ENCODE measurements at regions not wholly inside any gene's neighbourhood (a gene's known extent, or its start where the extent isn't known, plus 50 kb on each side); places are given as distances from the start of the nearest gene placed in this dataset.

- TF ChIP-seq, protein P1, sequence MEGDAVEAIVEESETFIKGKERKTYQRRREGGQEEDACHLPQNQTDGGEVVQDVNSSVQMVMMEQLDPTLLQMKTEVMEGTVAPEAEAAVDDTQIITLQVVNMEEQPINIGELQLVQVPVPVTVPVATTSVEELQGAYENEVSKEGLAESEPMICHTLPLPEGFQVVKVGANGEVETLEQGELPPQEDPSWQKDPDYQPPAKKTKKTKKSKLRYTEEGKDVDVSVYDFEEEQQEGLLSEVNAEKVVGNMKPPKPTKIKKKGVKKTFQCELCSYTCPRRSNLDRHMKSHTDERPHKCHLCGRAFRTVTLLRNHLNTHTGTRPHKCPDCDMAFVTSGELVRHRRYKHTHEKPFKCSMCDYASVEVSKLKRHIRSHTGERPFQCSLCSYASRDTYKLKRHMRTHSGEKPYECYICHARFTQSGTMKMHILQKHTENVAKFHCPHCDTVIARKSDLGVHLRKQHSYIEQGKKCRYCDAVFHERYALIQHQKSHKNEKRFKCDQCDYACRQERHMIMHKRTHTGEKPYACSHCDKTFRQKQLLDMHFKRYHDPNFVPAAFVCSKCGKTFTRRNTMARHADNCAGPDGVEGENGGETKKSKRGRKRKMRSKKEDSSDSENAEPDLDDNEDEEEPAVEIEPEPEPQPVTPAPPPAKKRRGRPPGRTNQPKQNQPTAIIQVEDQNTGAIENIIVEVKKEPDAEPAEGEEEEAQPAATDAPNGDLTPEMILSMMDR (IDR thresholded peaks at IDR 0.05): no peak
- no peak for TF ChIP-seq ZNF121 (CRISPR knock-in tag; IDR thresholded peaks at IDR 0.05)
- TF ChIP-seq EMX1 (CRISPR knock-in tag; IDR thresholded peaks at IDR 0.05): no peak
- TF ChIP-seq CREM (CRISPR knock-in tag; IDR thresholded peaks at IDR 0.05): no peak
- no peak for TF ChIP-seq ZNF138 (CRISPR knock-in tag; conservative IDR thresholded peaks at IDR 0.05)
- no peak for TF ChIP-seq JUN (CRISPR knock-in tag; IDR thresholded peaks at IDR 0.05)
- no peak for TF ChIP-seq GABPB1 (CRISPR knock-in tag; IDR thresholded peaks at IDR 0.05)
Measured at GRCh38 chr11:127281534-127281933, 281.0 kb upstream of the KIRREL3 start.

All from WTC11 (cell line).